GM11168 (cell line): ENCODE measurements at regions not wholly inside any gene's neighbourhood (a gene's known extent, or its start where the extent isn't known, plus 50 kb on each side); places are given as distances from the start of the nearest gene placed in this dataset.

Source experiments
- in situ Hi-C: fragments of 300-500 bp; cut with MboI; formaldehyde crosslinking; loops from one replicate; pipeline ENCODE4 v1.12.0; 2022; ENCODE audit warnings: low sequenced_read_pairs; ENCODE audit not compliant: unreplicated experiment

- in situ Hi-C loops: no loop called here
Measured at GRCh38 chr5:133749331-133749985, 137.1 kb upstream of the FSTL4 start.

GRCh38 chr5:133746834-133747233, 134.5 kb upstream of the FSTL4 start:
- in situ Hi-C loops: no loop called here

GRCh38 chr5:133744960-133745308, 132.6 kb upstream of the FSTL4 start:
- in situ Hi-C loops: no loop called here

GRCh38 chr5:133744051-133744959, 132.0 kb upstream of the FSTL4 start:
- in situ Hi-C loops: no loop called here

GRCh38 chr5:133742431-133742988, 130.2 kb upstream of the FSTL4 start:
- in situ Hi-C loops: no loop called here

- in situ Hi-C loops: no loop called here
Measured at GRCh38 chr5:133741818-133742355, 129.5 kb upstream of the FSTL4 start.

GRCh38 chr5:133741396-133741795, 129.1 kb upstream of the FSTL4 start:
- in situ Hi-C loops: no loop called here

- in situ Hi-C loops: no loop called here
Measured at GRCh38 chr5:133739181-133739780, 126.9 kb upstream of the FSTL4 start.

GRCh38 chr5:133738271-133738670, 125.9 kb upstream of the FSTL4 start:
- in situ Hi-C loops: no loop called here

- in situ Hi-C loops: no loop called here
Measured at GRCh38 chr5:133736512-133736911, 124.2 kb upstream of the FSTL4 start.

GRCh38 chr5:133735346-133735745, 123.0 kb upstream of the FSTL4 start:
- in situ Hi-C loops: no loop called here

- in situ Hi-C loops: no loop called here
Measured at GRCh38 chr5:133734916-133735315, 122.6 kb upstream of the FSTL4 start.

- in situ Hi-C loops: no loop called here
Measured at GRCh38 chr5:133732536-133732935, 120.2 kb upstream of the FSTL4 start.

- in situ Hi-C loops: no loop called here
Measured at GRCh38 chr5:133731951-133732350, 119.6 kb upstream of the FSTL4 start.

GRCh38 chr5:133730866-133731265, 118.5 kb upstream of the FSTL4 start:
- in situ Hi-C loops: no loop called here

- in situ Hi-C loops: no loop called here
Measured at GRCh38 chr5:133730346-133730745, 118.0 kb upstream of the FSTL4 start.

GRCh38 chr5:133729800-133730199, 117.5 kb upstream of the FSTL4 start:
- in situ Hi-C loops: no loop called here

- in situ Hi-C loops: no loop called here
Measured at GRCh38 chr5:133728475-133728874, 116.1 kb upstream of the FSTL4 start.

- in situ Hi-C loops: no loop called here
Measured at GRCh38 chr5:133727636-133728035, 115.3 kb upstream of the FSTL4 start.

GRCh38 chr5:133723651-133724366, 111.5 kb upstream of the FSTL4 start:
- in situ Hi-C loops: no loop called here
